Breast epithelium (tissue), 3 donors: ENCODE measurements at regions not wholly inside any gene's neighbourhood (a gene's known extent, or its start where the extent isn't known, plus 50 kb on each side); places are given as distances from the start of the nearest gene placed in this dataset.

Experiments
- CTCF ChIP-seq, 3 donors: fragments of 450-650 bp; IDR thresholded peaks; one replicate each; pipeline ENCODE4 v1.5.1; 2016 to 2017; ENCODE audit warnings: antibody characterized with exemption in 3 of 3, mild to moderate bottlenecking in 3 of 3, moderate library complexity in 3 of 3
- POLR2A ChIP-seq: fragments of 450-650 bp; IDR thresholded peaks from one replicate; pipeline ENCODE4 v1.6.1; 2016; ENCODE audit warnings: antibody characterized with exemption, mild to moderate bottlenecking, moderate library complexity
- POLR2AphosphoS5 ChIP-seq, 3 donors: sonication (generic); formaldehyde crosslinking; IDR thresholded peaks; one replicate each; pipeline ENCODE4 v1.6.1; 2017; ENCODE audit warnings: antibody characterized with exemption in 3 of 3

GRCh38 chr5:152593388-152593787, 188.3 kb upstream of the NMUR2 start:
- no peak for TF ChIP-seq CTCF (IDR thresholded peaks at IDR 0.05)
- TF ChIP-seq POLR2A = no peak
- TF ChIP-seq POLR2AphosphoS5 (IDR thresholded peaks at IDR 0.05) = no peak
